H1 (cell line): ENCODE measurements at regions not wholly inside any gene's neighbourhood (a gene's known extent, or its start where the extent isn't known, plus 50 kb on each side); places are given as distances from the start of the nearest gene placed in this dataset.

ENCODE experiments used
- EP300 ChIP-seq, 2 experiments: IDR thresholded peaks; 1 replicate in 1 of 2; 2 replicates in 1 of 2; pipeline ENCODE4 v1.6.1; 2011 to 2012; ENCODE audit warnings: low read depth in 2 of 2, low read length in 2 of 2, mild to moderate bottlenecking in 2 of 2, borderline replicate concordance in 1 of 2, inconsistent platforms in 1 of 2, moderate library complexity in 1 of 2
- FOSL1 ChIP-seq: IDR thresholded peaks from 2 replicates; pipeline ENCODE4 v1.6.1; 2011; ENCODE audit warnings: mild to moderate bottlenecking, low read depth, low read length, moderate library complexity; ENCODE audit not compliant: insufficient read depth
- KDM1A ChIP-seq: fragments of 200-600, 300-600 bp; sonication (generic); IDR thresholded peaks from 2 replicates; pipeline ENCODE4 v1.7.1; 2016; ENCODE audit warnings: mild to moderate bottlenecking, low read length, borderline replicate concordance
- RAD21 ChIP-seq, 2 experiments: IDR thresholded peaks in 1 of 2; conservative IDR thresholded peaks in 1 of 2; 2 replicates each; pipeline ENCODE4 v1.6.1; 2011; ENCODE audit warnings: low read depth in 2 of 2, low read length in 2 of 2, improper control_type of control experiment in 1 of 2, inconsistent platforms in 1 of 2, mild to moderate bottlenecking in 1 of 2, moderate library complexity in 1 of 2
- RXRA ChIP-seq: IDR thresholded peaks from 2 replicates; pipeline ENCODE4 v1.6.1; 2011; ENCODE audit warnings: low read depth, mild to moderate bottlenecking, low read length, moderate library complexity; ENCODE audit not compliant: insufficient read depth
- SRF ChIP-seq: IDR thresholded peaks from 2 replicates; pipeline ENCODE4 v1.6.1; 2011; ENCODE audit warnings: mild to moderate bottlenecking, low read depth, low read length, moderate library complexity
- TAF7 ChIP-seq: optimal IDR thresholded peaks from 2 replicates; pipeline ENCODE3; 2011; ENCODE audit warnings: low read depth, mild to moderate bottlenecking, inconsistent platforms, low read length, moderate library complexity, borderline replicate concordance

GRCh38 chr13:78129823-78130222 is 211.2 kb upstream of the EDNRB start (continued):
- TF ChIP-seq SRF, result no peak
- no peak for TF ChIP-seq RXRA
- no peak for TF ChIP-seq RAD21 (IDR thresholded peaks at IDR 0.05 in 1 of 2, conservative IDR thresholded peaks at IDR 0.05 in 1 of 2; ENCODE audit: low read depth in 2 of 2, low read length in 2 of 2)
- no peak for TF ChIP-seq EP300 (IDR thresholded peaks at IDR 0.05; ENCODE audit: borderline replicate concordance in 1 of 2, low read depth in 2 of 2, low read length in 2 of 2)
- TF ChIP-seq FOSL1, result no peak
- no peak for TF ChIP-seq KDM1A
- TF ChIP-seq TAF7, result no peak
- TF ChIP-seq, all 59 proteins: peak for 0
